ENCODE measurements at regions not wholly inside any gene's neighbourhood (a gene's known extent, or its start where the extent isn't known, plus 50 kb on each side); places are given as distances from the start of the nearest gene placed in this dataset.

DNA sequence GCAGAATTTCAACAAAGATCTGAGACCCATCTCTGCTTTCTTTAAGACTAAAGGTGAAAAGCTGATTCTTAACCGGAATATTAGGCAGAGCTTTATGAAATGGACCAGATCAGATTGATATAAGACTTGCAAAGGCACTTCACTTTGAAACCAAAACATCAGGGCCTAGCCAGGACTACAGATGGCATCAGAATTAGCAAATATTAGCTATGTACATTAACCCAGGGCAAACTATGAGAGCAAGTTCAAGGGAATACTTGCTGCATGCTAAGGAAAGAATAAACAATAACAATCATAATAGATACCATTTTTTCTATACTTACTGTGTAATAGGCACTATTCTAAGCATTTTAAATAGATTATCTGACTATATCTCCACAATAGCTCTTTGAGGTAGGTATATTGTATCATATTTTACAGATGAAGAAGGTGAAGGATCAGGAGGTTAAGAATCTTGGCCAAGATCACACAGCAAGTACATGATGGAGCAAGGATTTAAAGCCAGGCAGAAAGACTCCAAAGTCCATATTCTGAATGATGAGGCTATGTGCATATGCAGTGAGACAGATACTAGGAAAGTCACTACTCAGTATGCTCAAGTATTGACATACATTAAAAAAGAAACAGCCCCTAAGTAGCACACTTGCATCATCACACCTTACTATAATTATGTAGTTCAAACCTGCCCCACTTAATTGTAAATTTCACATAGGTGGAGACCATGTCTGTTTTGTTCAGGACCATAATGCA lies 209.3 kb upstream of the PKN2 start:
- no peak for TF ChIP-seq POLR2A (IDR thresholded peaks at IDR 0.05)
- TF ChIP-seq, protein P1, sequence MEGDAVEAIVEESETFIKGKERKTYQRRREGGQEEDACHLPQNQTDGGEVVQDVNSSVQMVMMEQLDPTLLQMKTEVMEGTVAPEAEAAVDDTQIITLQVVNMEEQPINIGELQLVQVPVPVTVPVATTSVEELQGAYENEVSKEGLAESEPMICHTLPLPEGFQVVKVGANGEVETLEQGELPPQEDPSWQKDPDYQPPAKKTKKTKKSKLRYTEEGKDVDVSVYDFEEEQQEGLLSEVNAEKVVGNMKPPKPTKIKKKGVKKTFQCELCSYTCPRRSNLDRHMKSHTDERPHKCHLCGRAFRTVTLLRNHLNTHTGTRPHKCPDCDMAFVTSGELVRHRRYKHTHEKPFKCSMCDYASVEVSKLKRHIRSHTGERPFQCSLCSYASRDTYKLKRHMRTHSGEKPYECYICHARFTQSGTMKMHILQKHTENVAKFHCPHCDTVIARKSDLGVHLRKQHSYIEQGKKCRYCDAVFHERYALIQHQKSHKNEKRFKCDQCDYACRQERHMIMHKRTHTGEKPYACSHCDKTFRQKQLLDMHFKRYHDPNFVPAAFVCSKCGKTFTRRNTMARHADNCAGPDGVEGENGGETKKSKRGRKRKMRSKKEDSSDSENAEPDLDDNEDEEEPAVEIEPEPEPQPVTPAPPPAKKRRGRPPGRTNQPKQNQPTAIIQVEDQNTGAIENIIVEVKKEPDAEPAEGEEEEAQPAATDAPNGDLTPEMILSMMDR (IDR thresholded peaks at IDR 0.05) = no peak
- no peaks in the 10 kb centered on the region for H3K9me3 ChIP-seq
- no peak for ATAC-seq
- peaks cover 0 to 35% (median 8%) of the 10 kb centered on the region in 12 donors for H3K4me1 ChIP-seq
- intact Hi-C loops (cut with DNase I) = loop anchor here in 1 of 10 donors (10.0 kb wide), 1 partner anchor 70 kb away; no protein-coding TSS in a partner anchor
- no peaks in the 10 kb centered on the region for H3K27me3 ChIP-seq
- no peaks in the 10 kb centered on the region for H3K36me3 ChIP-seq
- no peak overlapping the region for H3K4me3 ChIP-seq
- 73 to 92% (median 89%) methylated on average over 1 of the region's 1 CpG for WGBS, 4 donors
- no peak overlapping the region for H3K27ac ChIP-seq
- no peak for DNase-seq

DNA sequence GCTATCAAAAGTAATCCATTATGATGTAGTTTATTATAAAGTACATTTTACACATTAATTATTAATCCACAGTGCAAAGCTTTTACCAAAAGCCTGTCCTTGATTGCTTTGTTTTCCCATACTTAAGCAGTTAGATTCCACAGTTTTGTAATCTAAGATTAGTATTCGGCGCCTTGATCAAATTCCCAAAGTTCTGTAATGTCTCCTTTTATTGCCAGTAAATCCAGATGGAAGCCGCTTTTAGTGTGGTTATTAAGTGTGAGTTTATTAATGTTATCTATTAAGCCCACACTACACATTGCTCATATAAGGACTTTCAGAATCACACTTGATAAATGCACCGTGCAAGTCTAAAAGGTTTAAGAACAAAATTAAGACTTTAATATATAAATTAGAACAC lies 199.2 kb upstream of the PKN2 start:
- WGBS, 4 donors = 82 to 84% (median 83%) methylated on average over 4 of the region's 4 CpGs
- ATAC-seq = peak in 1 of 4 donors; percentile 68
- H3K4me3 ChIP-seq = no peak overlapping the region
- no peaks in the 10 kb centered on the region for H3K27me3 ChIP-seq
- peak overlapping the region in 2 of 12 donors; percentile 8 to 47 for H3K27ac ChIP-seq
- no peak for DNase-seq
- no peaks in the 10 kb centered on the region for H3K9me3 ChIP-seq
- no peaks in the 10 kb centered on the region for H3K36me3 ChIP-seq
- H3K4me1 ChIP-seq = peaks cover 0 to 7% (median 0%) of the 10 kb centered on the region in 12 donors
- intact Hi-C loops (cut with DNase I) = no loop called here
- TF ChIP-seq POLR2A (IDR thresholded peaks at IDR 0.05) = no peak
- TF ChIP-seq, protein P1 (IDR thresholded peaks at IDR 0.05) = no peak

GRCh38 chr1:88488237-88488636 lies 195.8 kb upstream of the PKN2 start:
- H3K4me3 ChIP-seq = no peak overlapping the region
- H3K27ac ChIP-seq = no peak overlapping the region
- no peaks in the 10 kb centered on the region for H3K36me3 ChIP-seq
- TF ChIP-seq POLR2A (IDR thresholded peaks at IDR 0.05) = no peak
- TF ChIP-seq, protein P1 (IDR thresholded peaks at IDR 0.05) = no peak
- peak in 1 of 4 donors; percentile 43 for ATAC-seq
- H3K9me3 ChIP-seq = no peaks in the 10 kb centered on the region
- H3K4me1 ChIP-seq = peaks cover 0 to 7% (median 0%) of the 10 kb centered on the region in 12 donors
- no peaks in the 10 kb centered on the region for H3K27me3 ChIP-seq
- DNase-seq = no peak
- intact Hi-C loops (cut with DNase I) = no loop called here
- WGBS, 4 donors = 76 to 84% (median 80%) methylated on average over 4 of the region's 4 CpGs

GRCh38 chr1:88490676-88491075 lies 193.4 kb upstream of the PKN2 start:
- Histone ChIP-seq H3K27ac (no peak overlapping the region), H3K36me3 (no peaks in the 10 kb centered on the region), H3K4me3 (no peak overlapping the region), H3K27me3 (no peaks in the 10 kb centered on the region), H3K4me1 (peaks cover 0 to 3% (median 0%) of the 10 kb centered on the region in 12 donors), H3K9me3 (no peaks in the 10 kb centered on the region)
- 24 to 42% (median 35%) methylated on average over 2 of the region's 2 CpGs for WGBS, 4 donors
- intact Hi-C loops (cut with DNase I) = no loop called here
- TF ChIP-seq, protein P1 (IDR thresholded peaks at IDR 0.05) = no peak
- no peak for TF ChIP-seq POLR2A (IDR thresholded peaks at IDR 0.05)
- ATAC-seq = peak in 1 of 4 donors; percentile 41
- DNase-seq = no peak
